Amygdala (tissue), 56 donors: ENCODE measurements at regions not wholly inside any gene's neighbourhood (a gene's known extent, or its start where the extent isn't known, plus 50 kb on each side); places are given as distances from the start of the nearest gene placed in this dataset.
A peak's percentile ranks its signal among the peaks of the same experiment; 100 is the strongest.

Experiments used
- DNase-seq, 56 donors: peaks; one replicate each; lab custom pipeline; 2025; lab: John Stamatoyannopoulos, UW

- DNase-seq: no peak
These were observed 2126.4 kb upstream of the TENM3 start for GRCh38 chr4:180116840-180117239.

GRCh38 chr4:180120068-180120467 lies 2123.1 kb upstream of the TENM3 start:
- DNase-seq: no peak

- DNase-seq: peak in 3 of 56 donors; percentile 2 to 16 (median 5)
These were observed 2108.9 kb upstream of the TENM3 start for GRCh38 chr4:180134091-180134866.

- DNase-seq: no peak
These were observed 2101.5 kb upstream of the TENM3 start for GRCh38 chr4:180141734-180142133.

GRCh38 chr4:180148737-180149136 lies 2094.5 kb upstream of the TENM3 start:
- no peak for DNase-seq

- no peak for DNase-seq
These were observed 2092.4 kb upstream of the TENM3 start for GRCh38 chr4:180150818-180151217.

GRCh38 chr4:180152831-180153230 lies 2090.4 kb upstream of the TENM3 start:
- DNase-seq: no peak

GRCh38 chr4:180153587-180153986 lies 2089.6 kb upstream of the TENM3 start:
- no peak for DNase-seq

GRCh38 chr4:180156684-180157083 lies 2086.5 kb upstream of the TENM3 start:
- no peak for DNase-seq

GRCh38 chr4:180160195-180160983 lies 2082.8 kb upstream of the TENM3 start:
- no peak for DNase-seq

- DNase-seq: no peak
These were observed 2078.4 kb upstream of the TENM3 start for GRCh38 chr4:180164799-180165198.

- no peak for DNase-seq
These were observed 2073.8 kb upstream of the TENM3 start for GRCh38 chr4:180169394-180169793.

- no peak for DNase-seq
These were observed 2073.2 kb upstream of the TENM3 start for GRCh38 chr4:180169966-180170365.

- no peak for DNase-seq
These were observed 2064.1 kb upstream of the TENM3 start for GRCh38 chr4:180179146-180179545.

GRCh38 chr4:180189666-180190065 lies 2053.5 kb upstream of the TENM3 start:
- peak in 4 of 56 donors; percentile 2 to 43 (median 14) for DNase-seq

GRCh38 chr4:180190382-180190781 lies 2052.8 kb upstream of the TENM3 start:
- DNase-seq: no peak

- no peak for DNase-seq
These were observed 2045.7 kb upstream of the TENM3 start for GRCh38 chr4:180197471-180197870.

GRCh38 chr4:180203349-180203748 lies 2039.9 kb upstream of the TENM3 start:
- DNase-seq: no peak

GRCh38 chr4:180205276-180205675 lies 2037.9 kb upstream of the TENM3 start:
- no peak for DNase-seq

GRCh38 chr4:180207921-180208320 lies 2035.3 kb upstream of the TENM3 start:
- no peak for DNase-seq

GRCh38 chr4:180217070-180217469 lies 2026.1 kb upstream of the TENM3 start:
- DNase-seq: no peak

GRCh38 chr4:180219080-180219479 lies 2024.1 kb upstream of the TENM3 start:
- DNase-seq: no peak
